Activated T-cell treated with anti-CD3 and anti-CD28 coated beads, Interleukin-2, amount 50 U/mL, for 4 hours (primary cell): ENCODE measurements at regions not wholly inside any gene's neighbourhood (a gene's known extent, or its start where the extent isn't known, plus 50 kb on each side); places are given as distances from the start of the nearest gene placed in this dataset.

ENCODE experiments used
- ATAC-seq, 2 donors: fragments of 200-7000 bp; cut with Tn5 transposase; one replicate each; pipeline ENCODE4 v1.10.0; 2021
- DNase-seq: peaks from one replicate; pipeline ENCODE4 v3.0.0-alpha.2; 2020
- H3K27me3 Mint-ChIP-seq: one replicate; pipeline ENCODE4 v1.8.0; 2021; ENCODE audit warnings: low read depth, mixed read lengths
- H3K36me3 Mint-ChIP-seq: one replicate; pipeline ENCODE4 v1.8.0; 2022; ENCODE audit warnings: mixed read lengths; ENCODE audit not compliant: insufficient read depth
- H3K4me1 Mint-ChIP-seq: one replicate; pipeline ENCODE4 v1.8.0; 2021; ENCODE audit warnings: low read depth, mixed read lengths
- H3K4me3 Mint-ChIP-seq: one replicate; pipeline ENCODE4 v1.8.0; 2021; ENCODE audit warnings: mild to moderate bottlenecking, moderate library complexity, mixed read lengths
- H3K9me3 Mint-ChIP-seq: one replicate; pipeline ENCODE4 v1.8.0; 2021; ENCODE audit warnings: mixed read lengths

DNA sequence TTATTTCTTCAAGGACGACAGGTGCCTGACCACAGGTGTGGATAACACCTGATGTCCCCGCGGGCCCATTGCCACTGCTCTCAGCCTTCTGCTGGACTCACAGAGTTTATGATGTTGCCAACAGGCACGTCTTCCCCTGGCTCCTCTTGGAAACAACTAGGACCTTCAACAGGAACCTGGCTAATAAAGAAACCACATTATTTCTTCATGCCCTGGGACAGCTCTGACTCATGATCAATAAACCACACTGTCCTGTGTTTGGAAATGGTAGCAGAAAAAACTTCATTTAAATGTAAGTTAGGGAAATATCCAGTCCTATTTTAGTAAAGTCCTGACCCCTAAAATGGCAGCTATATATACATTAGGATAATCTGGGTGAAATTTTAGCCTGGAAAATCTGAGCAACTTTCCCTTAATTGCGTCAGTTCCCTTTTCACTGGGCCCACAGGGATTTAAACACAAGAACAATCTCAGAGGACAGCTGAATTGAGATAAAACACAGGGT is 158.9 kb downstream of the VAPA start:
- no peak overlapping the region for H3K4me3 Mint-ChIP-seq
- H3K4me1 Mint-ChIP-seq = no peaks in the 10 kb centered on the region
- no peaks in the 10 kb centered on the region for H3K9me3 Mint-ChIP-seq
- DNase-seq = no peak
- ATAC-seq = no peak
- no peaks in the 10 kb centered on the region for H3K27me3 Mint-ChIP-seq
- H3K36me3 Mint-ChIP-seq = no peaks in the 10 kb centered on the region

DNA sequence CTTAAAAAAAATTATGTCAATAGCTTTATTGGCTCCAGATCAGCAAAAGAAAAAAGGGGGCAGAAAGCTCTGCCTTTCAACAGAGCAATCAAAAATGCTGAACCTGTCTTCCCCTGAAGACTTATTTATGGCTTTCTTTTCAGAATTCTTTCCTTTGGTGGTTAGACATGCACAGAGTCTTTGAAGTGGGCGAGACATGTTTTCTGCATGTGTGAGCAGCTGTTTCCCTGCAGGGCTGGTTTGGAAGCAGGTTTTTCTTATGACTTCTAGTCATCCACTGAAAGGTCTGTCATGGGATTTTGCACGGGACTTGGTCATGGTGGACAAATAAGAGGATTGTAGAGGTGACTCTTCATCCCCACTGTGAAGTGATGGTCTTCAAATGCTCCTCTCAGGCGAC is 160.3 kb downstream of the VAPA start:
- no peaks in the 10 kb centered on the region for H3K9me3 Mint-ChIP-seq
- H3K27me3 Mint-ChIP-seq = no peaks in the 10 kb centered on the region
- ATAC-seq (no peak), DNase-seq (no peak)
- no peaks in the 10 kb centered on the region for H3K4me1 Mint-ChIP-seq
- no peak overlapping the region for H3K4me3 Mint-ChIP-seq
- no peaks in the 10 kb centered on the region for H3K36me3 Mint-ChIP-seq

- H3K27me3 Mint-ChIP-seq = no peaks in the 10 kb centered on the region
- H3K4me3 Mint-ChIP-seq = no peak overlapping the region
- H3K36me3 Mint-ChIP-seq = no peaks in the 10 kb centered on the region
- no peak for ATAC-seq
- H3K4me1 Mint-ChIP-seq = no peaks in the 10 kb centered on the region
- DNase-seq = no peak
- H3K9me3 Mint-ChIP-seq = no peaks in the 10 kb centered on the region
These were observed 160.9 kb downstream of the VAPA start for GRCh38 chr18:10074728-10075127.

- H3K4me1 Mint-ChIP-seq = no peaks in the 10 kb centered on the region
- H3K4me3 Mint-ChIP-seq = no peak overlapping the region
- H3K9me3 Mint-ChIP-seq = no peaks in the 10 kb centered on the region
- no peaks in the 10 kb centered on the region for H3K27me3 Mint-ChIP-seq
- no peak for DNase-seq
- H3K36me3 Mint-ChIP-seq = no peaks in the 10 kb centered on the region
- no peak for ATAC-seq
These were observed 162.8 kb downstream of the VAPA start for GRCh38 chr18:10076502-10077030.

DNA sequence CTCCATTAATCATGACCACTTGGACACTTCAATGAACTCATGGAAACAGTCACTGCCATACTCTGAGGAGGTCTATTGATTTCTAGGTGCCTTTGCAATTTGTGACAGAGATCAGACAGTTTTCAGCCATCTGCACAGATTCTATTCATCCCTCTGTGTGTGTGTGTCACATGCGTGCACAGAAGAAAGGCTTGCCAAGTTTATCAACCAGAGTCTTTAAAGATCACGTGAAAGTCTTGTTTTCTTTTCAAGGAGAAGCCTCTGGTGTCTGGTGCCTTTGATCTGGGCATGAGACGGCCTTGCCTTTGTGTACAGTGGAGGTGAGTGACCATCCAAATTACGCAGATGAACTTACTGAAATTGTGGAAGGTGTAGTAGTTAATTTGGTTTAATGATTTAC is 164.2 kb downstream of the VAPA start:
- H3K27me3 Mint-ChIP-seq = no peaks in the 10 kb centered on the region
- H3K9me3 Mint-ChIP-seq = peaks cover 9% of the 10 kb centered on the region
- ATAC-seq (no peak), DNase-seq (no peak)
- no peak overlapping the region for H3K4me3 Mint-ChIP-seq
- H3K36me3 Mint-ChIP-seq = no peaks in the 10 kb centered on the region
- no peaks in the 10 kb centered on the region for H3K4me1 Mint-ChIP-seq

GRCh38 chr18:10080372-10080771 is 166.6 kb downstream of the VAPA start:
- H3K27me3 Mint-ChIP-seq = no peaks in the 10 kb centered on the region
- ATAC-seq = no peak
- H3K9me3 Mint-ChIP-seq = peaks cover 11% of the 10 kb centered on the region
- no peaks in the 10 kb centered on the region for H3K4me1 Mint-ChIP-seq
- H3K4me3 Mint-ChIP-seq = no peak overlapping the region
- DNase-seq = no peak
- H3K36me3 Mint-ChIP-seq = no peaks in the 10 kb centered on the region

DNA sequence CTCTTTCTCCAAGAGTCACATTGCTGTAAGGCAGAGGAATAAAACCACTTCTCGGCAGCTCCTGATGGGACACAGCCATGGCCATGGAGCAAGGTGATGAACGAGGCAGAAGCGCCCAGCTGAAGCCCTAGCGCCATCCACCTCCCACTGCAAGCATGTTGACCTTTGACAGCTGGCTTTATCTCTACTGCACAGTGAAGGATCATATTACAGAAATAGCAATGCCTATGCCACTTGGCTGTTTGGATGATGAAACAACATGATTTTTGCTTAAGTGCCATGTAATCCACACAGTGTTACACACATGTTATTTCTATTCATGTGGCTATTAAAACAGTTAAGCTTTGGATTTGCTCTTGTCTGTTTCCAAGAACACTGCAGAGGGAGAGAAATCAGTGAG is 167.7 kb downstream of the VAPA start:
- H3K4me3 Mint-ChIP-seq = no peak overlapping the region
- no peak for DNase-seq
- H3K4me1 Mint-ChIP-seq = no peaks in the 10 kb centered on the region
- peaks cover 11% of the 10 kb centered on the region for H3K9me3 Mint-ChIP-seq
- no peaks in the 10 kb centered on the region for H3K36me3 Mint-ChIP-seq
- no peaks in the 10 kb centered on the region for H3K27me3 Mint-ChIP-seq
- ATAC-seq = no peak

DNA sequence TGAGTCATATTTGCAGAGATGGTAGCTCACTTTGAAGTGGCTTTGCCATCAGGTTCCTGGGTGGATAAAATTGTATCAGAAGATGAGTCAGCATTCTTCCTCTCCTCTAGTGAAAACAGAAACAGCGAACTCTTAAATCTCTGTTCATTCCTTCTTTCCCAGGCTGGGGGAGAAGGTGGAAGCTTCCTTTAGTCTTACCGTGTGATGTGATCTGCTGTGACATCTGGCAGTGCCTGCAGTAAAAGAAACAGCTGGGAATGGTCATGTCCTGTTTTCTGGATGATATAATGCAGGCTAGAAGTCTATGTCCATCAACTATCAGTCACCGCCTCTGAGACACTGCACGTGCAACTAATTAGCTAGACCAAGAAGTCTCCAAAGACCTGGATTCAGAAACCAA is 171.6 kb downstream of the VAPA start:
- H3K9me3 Mint-ChIP-seq = peaks cover 11% of the 10 kb centered on the region
- H3K36me3 Mint-ChIP-seq = no peaks in the 10 kb centered on the region

DNA sequence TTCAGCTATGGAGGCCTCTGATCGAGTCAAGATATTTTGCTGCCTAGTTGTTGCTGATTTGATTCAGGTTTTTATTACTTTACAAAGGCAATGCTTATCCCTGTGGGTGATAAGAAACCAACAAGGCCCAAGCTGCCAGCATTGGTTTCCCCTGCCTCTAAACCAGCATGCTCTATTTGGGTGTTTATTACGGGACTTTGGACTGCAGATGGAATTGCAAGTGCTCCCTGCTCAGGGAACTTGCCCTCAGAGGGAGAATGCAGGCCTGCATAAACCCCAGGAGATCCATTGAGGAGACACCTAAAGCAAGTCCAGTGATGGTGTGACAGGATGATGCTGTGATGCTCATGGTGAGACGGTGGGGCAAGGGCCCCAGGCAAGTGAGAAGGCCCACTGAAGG is 172.1 kb downstream of the VAPA start:
- ATAC-seq (no peak), DNase-seq (no peak)
- Mint-ChIP-seq H3K9me3 (peaks cover 11% of the 10 kb centered on the region), H3K27me3 (peaks cover 3% of the 10 kb centered on the region), H3K4me1 (no peaks in the 10 kb centered on the region), H3K4me3 (no peak overlapping the region), H3K36me3 (no peaks in the 10 kb centered on the region)

More for the DNA sequence above, 171.6 kb downstream of the VAPA start:
- no peak overlapping the region for H3K4me3 Mint-ChIP-seq
- H3K4me1 Mint-ChIP-seq = no peaks in the 10 kb centered on the region
- ATAC-seq (no peak), DNase-seq (no peak)
- peaks cover 3% of the 10 kb centered on the region for H3K27me3 Mint-ChIP-seq

DNA sequence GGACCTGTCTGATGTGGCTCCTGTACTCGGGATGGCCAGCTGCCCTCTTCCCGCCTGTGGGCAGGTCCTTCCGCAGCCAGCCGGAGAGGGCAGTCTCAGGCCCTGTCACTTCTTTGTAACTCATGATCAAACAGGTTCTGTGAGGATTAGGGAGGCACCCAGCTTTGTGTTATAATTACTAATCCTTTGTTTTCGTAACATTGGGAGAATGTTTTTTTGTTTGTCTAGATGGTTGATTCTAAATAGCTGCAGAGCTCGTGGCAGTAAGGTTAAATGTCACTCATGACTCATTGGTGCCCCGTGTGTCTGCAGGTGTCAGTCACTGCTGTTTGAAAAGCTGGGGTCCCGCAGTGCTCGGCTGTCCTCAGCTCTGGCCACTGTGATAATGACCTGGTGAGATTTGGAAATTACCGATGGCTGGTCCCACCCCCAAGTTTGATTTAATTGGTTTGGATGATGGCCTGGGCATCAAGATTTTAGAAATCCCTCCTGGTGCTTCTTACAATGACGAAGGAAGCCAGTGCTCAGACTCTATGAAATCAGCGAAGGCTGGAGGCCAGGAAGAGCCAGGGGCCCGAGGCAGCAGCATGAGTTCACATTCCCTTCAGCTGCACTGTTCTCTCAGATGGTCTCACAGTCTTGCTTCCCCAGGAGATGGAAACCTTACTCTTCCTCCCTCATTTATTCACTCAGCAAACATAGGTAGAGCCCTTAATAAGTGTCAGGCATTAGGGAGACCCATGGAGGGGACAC is 172.8 kb downstream of the VAPA start:
- Mint-ChIP-seq H3K36me3 (no peaks in the 10 kb centered on the region), H3K4me3 (no peak overlapping the region), H3K9me3 (peaks cover 11% of the 10 kb centered on the region), H3K27me3 (peaks cover 3% of the 10 kb centered on the region), H3K4me1 (no peaks in the 10 kb centered on the region)
- ATAC-seq (no peak), DNase-seq (no peak)

DNA sequence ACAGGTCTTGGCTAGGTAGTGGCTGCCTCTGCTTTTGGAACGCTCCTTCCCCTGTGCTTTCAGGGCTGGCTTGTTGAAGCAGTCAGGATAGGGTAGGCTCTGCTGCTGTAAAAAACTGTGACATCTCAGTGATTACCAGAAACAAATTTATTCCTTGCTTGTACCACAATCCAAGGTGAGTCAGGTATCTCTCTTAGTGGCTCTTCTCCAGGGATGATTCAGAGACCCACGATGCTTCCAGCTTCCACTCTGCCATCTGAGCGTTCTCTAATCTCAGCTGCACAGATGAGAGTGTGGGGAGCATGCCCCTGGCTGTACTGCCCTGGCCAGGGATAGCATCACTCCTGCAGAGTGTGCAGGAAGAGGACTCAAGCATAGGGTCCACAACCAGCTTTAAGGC is 174.9 kb downstream of the VAPA start:
- no peaks in the 10 kb centered on the region for H3K36me3 Mint-ChIP-seq
- peaks cover 6% of the 10 kb centered on the region for H3K27me3 Mint-ChIP-seq
- ATAC-seq (no peak), DNase-seq (no peak)
- no peak overlapping the region for H3K4me3 Mint-ChIP-seq
- no peaks in the 10 kb centered on the region for H3K4me1 Mint-ChIP-seq
- H3K9me3 Mint-ChIP-seq = no peaks in the 10 kb centered on the region

- Mint-ChIP-seq H3K27me3 (peaks cover 6% of the 10 kb centered on the region), H3K36me3 (no peaks in the 10 kb centered on the region), H3K4me3 (no peak overlapping the region), H3K9me3 (no peaks in the 10 kb centered on the region), H3K4me1 (no peaks in the 10 kb centered on the region)
- DNase-seq (no peak), ATAC-seq (no peak)
These were observed 176.1 kb downstream of the VAPA start for GRCh38 chr18:10089881-10090280.

DNA sequence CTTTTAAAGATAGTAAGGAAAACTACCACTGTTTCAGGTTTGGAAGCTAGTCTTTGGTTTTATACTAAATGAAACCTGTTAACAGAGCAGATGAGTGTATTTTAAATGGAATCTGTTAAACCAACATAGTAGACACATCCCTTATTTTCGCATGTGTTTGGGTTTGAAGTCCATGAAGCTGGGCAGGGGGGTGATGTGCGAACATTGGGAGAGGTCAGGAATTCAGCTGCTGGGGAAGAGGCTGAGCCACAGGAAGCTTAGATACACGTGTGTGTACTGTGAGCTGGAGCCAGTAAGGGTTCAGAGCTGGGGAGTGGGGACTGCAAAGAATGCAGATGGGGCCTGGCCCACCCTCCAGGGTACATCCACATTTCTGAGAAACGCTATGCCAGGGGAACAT is 176.9 kb downstream of the VAPA start:
- DNase-seq = no peak
- Mint-ChIP-seq H3K27me3 (peaks cover 6% of the 10 kb centered on the region), H3K4me1 (no peaks in the 10 kb centered on the region)

GRCh38 chr18:10093445-10093844 is 179.6 kb downstream of the VAPA start:
- no peaks in the 10 kb centered on the region for H3K4me1 Mint-ChIP-seq
- ATAC-seq = no peak
- no peaks in the 10 kb centered on the region for H3K9me3 Mint-ChIP-seq
- H3K27me3 Mint-ChIP-seq = peaks cover 4% of the 10 kb centered on the region
- H3K36me3 Mint-ChIP-seq = no peaks in the 10 kb centered on the region
- H3K4me3 Mint-ChIP-seq = no peak overlapping the region
- no peak for DNase-seq

More for the DNA sequence above, 176.9 kb downstream of the VAPA start:
- Mint-ChIP-seq H3K4me3 (no peak overlapping the region), H3K9me3 (no peaks in the 10 kb centered on the region), H3K36me3 (no peaks in the 10 kb centered on the region)
- ATAC-seq = no peak

GRCh38 chr18:10094154-10094553 is 180.3 kb downstream of the VAPA start:
- H3K9me3 Mint-ChIP-seq = no peaks in the 10 kb centered on the region
- no peak overlapping the region for H3K4me3 Mint-ChIP-seq
- H3K27me3 Mint-ChIP-seq = peaks cover 4% of the 10 kb centered on the region
- ATAC-seq (no peak), DNase-seq (no peak)
- no peaks in the 10 kb centered on the region for H3K36me3 Mint-ChIP-seq
- no peaks in the 10 kb centered on the region for H3K4me1 Mint-ChIP-seq
